Ascending aorta (tissue), 2 donors: ENCODE measurements at regions not wholly inside any gene's neighbourhood (a gene's known extent, or its start where the extent isn't known, plus 50 kb on each side); places are given as distances from the start of the nearest gene placed in this dataset.
"Not testable (repeated sequence)": the region's sequence is repeated elsewhere in the genome, so short reads cannot be mapped to it uniquely, and the experiment has no call there.

Source experiments
- DNase-seq, 2 donors: peaks; one replicate each; pipeline ENCODE4 v3.0.0-alpha.2; 2019; ENCODE audit warnings: low spot score in 2 of 2
- H3K27ac ChIP-seq, 2 donors: fragments of 200-600 bp; sonication (generic); one replicate each; pipeline ENCODE4 v1.5.1; 2016 to 2017; ENCODE audit warnings: mild to moderate bottlenecking in 1 of 2
- H3K27me3 ChIP-seq: fragments of 200-600 bp; sonication (generic); one replicate; pipeline ENCODE4 v1.5.1; 2017
- H3K36me3 ChIP-seq, 2 donors: fragments of 200-600 bp; sonication (generic); one replicate each; pipeline ENCODE4 v1.5.1; 2016
- H3K4me1 ChIP-seq, 2 donors: fragments of 200-600 bp; sonication (generic); one replicate each; pipeline ENCODE4 v1.5.1; 2016 to 2017; ENCODE audit warnings: mild to moderate bottlenecking in 1 of 2
- H3K4me3 ChIP-seq, 2 donors: fragments of 200-600 bp; sonication (generic); one replicate each; pipeline ENCODE4 v1.5.1; 2016 to 2017; ENCODE audit warnings: mild to moderate bottlenecking in 1 of 2
- H3K9me3 ChIP-seq, 2 donors: fragments of 200-600 bp; sonication (generic); one replicate each; pipeline ENCODE4 v1.5.1; 2016
- CTCF ChIP-seq, 3 experiments: fragments of 200-600 bp in 2 of 3; fragments of 450-650 bp in 1 of 3; sonication (generic) in 2 of 3; IDR thresholded peaks; one replicate each; pipeline ENCODE4 v1.5.1; 2016 to 2019; ENCODE audit warnings: antibody characterized with exemption in 3 of 3, mild to moderate bottlenecking in 1 of 3, moderate library complexity in 1 of 3
- intact Hi-C: fragments of 100-400 bp; cut with DNase I; formaldehyde crosslinking; loops from one replicate; pipeline ENCODE4 v1.15.1; 2023

DNA sequence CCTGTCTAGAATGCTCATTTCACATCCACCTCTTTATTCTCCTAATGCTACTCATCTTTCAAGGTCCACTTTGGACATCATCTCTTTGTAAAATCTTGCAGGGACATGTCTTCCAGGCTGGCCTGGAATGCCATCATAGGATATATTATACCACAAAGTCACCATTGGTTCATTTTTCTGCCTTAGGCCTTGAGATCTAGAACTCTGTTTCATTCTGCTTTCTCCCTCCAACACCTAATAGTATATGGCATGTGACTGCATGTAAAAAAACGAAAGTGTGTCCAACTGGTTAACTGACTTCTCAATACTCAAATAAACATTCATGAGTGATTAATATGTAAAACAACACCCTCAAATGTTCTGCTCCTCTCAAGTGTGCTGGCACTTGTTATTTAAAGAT lies 84.1 kb downstream of the RGS2 start:
- intact Hi-C loops: no loop called here
- Histone ChIP-seq H3K4me3 (no peak overlapping the region), H3K36me3 (no peaks in the 10 kb centered on the region), H3K27ac (no peak overlapping the region), H3K27me3 (no peaks in the 10 kb centered on the region), H3K4me1 (no peaks in the 10 kb centered on the region), H3K9me3 (no peaks in the 10 kb centered on the region)
- no peak for DNase-seq
- TF ChIP-seq CTCF (IDR thresholded peaks at IDR 0.05): no peak

GRCh38 chr1:192895487-192895886 lies 86.6 kb downstream of the RGS2 start:
- DNase-seq, intact Hi-C loops, H3K27ac ChIP-seq, H3K4me1 ChIP-seq, H3K27me3 ChIP-seq, H3K9me3 ChIP-seq, H3K36me3 ChIP-seq, H3K4me3 ChIP-seq: not testable (repeated sequence)

GRCh38 chr1:192896376-192896775 lies 87.5 kb downstream of the RGS2 start:
- H3K27ac ChIP-seq: no peak overlapping the region

DNA sequence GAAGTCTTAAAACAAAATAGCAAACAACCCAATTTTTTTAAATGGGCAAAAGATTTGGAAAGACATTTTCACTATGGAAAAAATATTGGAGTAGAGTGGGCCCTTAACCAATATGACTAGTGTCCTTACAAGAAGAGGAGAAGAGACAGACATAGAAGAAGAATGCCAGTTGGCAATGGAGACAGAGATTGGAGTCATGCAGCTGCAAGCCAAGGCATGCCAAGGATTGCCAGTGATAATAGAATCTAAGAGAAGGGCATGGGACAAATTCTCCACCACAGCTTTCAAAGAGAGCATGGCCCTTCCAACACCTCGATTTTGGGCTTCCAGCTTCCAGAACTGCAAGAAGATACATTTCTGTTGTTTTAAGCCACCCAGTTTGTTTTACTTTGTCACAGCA lies 92.7 kb downstream of the RGS2 start:
- peaks cover 0 to 11% of the 10 kb centered on the region in 2 donors for H3K4me1 ChIP-seq
- no peaks in the 10 kb centered on the region for H3K27me3 ChIP-seq
- no peaks in the 10 kb centered on the region for H3K36me3 ChIP-seq
- H3K27ac ChIP-seq: no peak overlapping the region
- intact Hi-C loops: loop anchor here (5.0 to 10.0 kb wide), 2 partner anchors 79 to 417 kb away; no protein-coding TSS in a partner anchor
- H3K4me3 ChIP-seq: no peak overlapping the region
- no peak for TF ChIP-seq CTCF (IDR thresholded peaks at IDR 0.05)
- no peaks in the 10 kb centered on the region for H3K9me3 ChIP-seq
- no peak for DNase-seq

More at GRCh38 chr1:192896376-192896775, 87.5 kb downstream of the RGS2 start:
- H3K27me3 ChIP-seq: no peaks in the 10 kb centered on the region
- intact Hi-C loops: no loop called here
- no peak for TF ChIP-seq CTCF (IDR thresholded peaks at IDR 0.05)
- H3K36me3 ChIP-seq: no peaks in the 10 kb centered on the region
- DNase-seq: no peak
- H3K4me3 ChIP-seq: no peak overlapping the region
- no peaks in the 10 kb centered on the region for H3K4me1 ChIP-seq
- no peaks in the 10 kb centered on the region for H3K9me3 ChIP-seq

GRCh38 chr1:192903142-192903541 lies 94.3 kb downstream of the RGS2 start:
- no peak overlapping the region for H3K4me3 ChIP-seq
- DNase-seq: no peak
- no peaks in the 10 kb centered on the region for H3K27me3 ChIP-seq
- peaks cover 0 to 11% of the 10 kb centered on the region in 2 donors for H3K4me1 ChIP-seq
- H3K36me3 ChIP-seq: no peaks in the 10 kb centered on the region
- intact Hi-C loops: loop anchor here (2.0 to 10.0 kb wide), 3 partner anchors 81 to 418 kb away; partner anchors contain the start of gene RGS2
- H3K27ac ChIP-seq: no peak overlapping the region
- no peak for TF ChIP-seq CTCF (IDR thresholded peaks at IDR 0.05)
- H3K9me3 ChIP-seq: no peaks in the 10 kb centered on the region

GRCh38 chr1:192904438-192904895 lies 95.6 kb downstream of the RGS2 start:
- Histone ChIP-seq H3K9me3 (no peaks in the 10 kb centered on the region), H3K4me1 (peaks cover 0 to 11% of the 10 kb centered on the region in 2 donors), H3K27ac (peak overlapping the region; percentile 13 to 60), H3K4me3 (peak overlapping the region in 1 of 2 donors; percentile 31), H3K27me3 (no peaks in the 10 kb centered on the region), H3K36me3 (no peaks in the 10 kb centered on the region)
- no peak for TF ChIP-seq CTCF (IDR thresholded peaks at IDR 0.05)
- intact Hi-C loops: loop anchor here (5.0 to 10.0 kb wide), 2 partner anchors 82 to 420 kb away; no protein-coding TSS in a partner anchor
- peak in 1 of 2 donors; percentile 79 for DNase-seq
